IMR-90 (cell line): ENCODE measurements at regions not wholly inside any gene's neighbourhood (a gene's known extent, or its start where the extent isn't known, plus 50 kb on each side); places are given as distances from the start of the nearest gene placed in this dataset.

ENCODE experiments used
- ATAC-seq: fragments of 200-7000 bp; cut with Tn5 transposase; 2 replicates; pipeline ENCODE4 v1.9.1; 2020; ENCODE audit warnings: low read depth, mild to moderate bottlenecking, moderate library complexity
- BruUV-seq: library from RNA; stranded (reverse); fragments of 400-500 nt; replicated peaks from 2 replicates; lab custom pipeline; 2021; lab: Mats Ljungman, UMichigan
- CTCF ChIA-PET: fragments of 300-600 bp; formaldehyde crosslinking; extraction: SDS; loops from one replicate; lab custom pipeline; 2021; ENCODE audit warnings: antibody characterized with exemption; lab: Yijun Ruan, JAX
- POLR2A ChIA-PET: fragments of 300-600 bp; sonication (Branson Sonifier 250); formaldehyde crosslinking; loops from one replicate; lab custom pipeline; 2022; ENCODE audit warnings: antibody characterized with exemption; ENCODE audit not compliant: unreplicated experiment; lab: Charles Lee
- DNase-seq: peaks from one replicate; pipeline ENCODE4 v3.0.0; 2013
- H2AFZ ChIP-seq: replicated peaks from 2 replicates; pipeline ENCODE3; 2013; ENCODE audit warnings: low read length, mild to moderate bottlenecking; ENCODE audit not compliant: poor library complexity
- H2AK5ac ChIP-seq: 2 replicates; pipeline ENCODE4 v1.6.1; 2013; ENCODE audit warnings: low read depth, low read length, inconsistent platforms
- H2AK9ac ChIP-seq: replicated peaks from 2 replicates; pipeline ENCODE3; 2013; ENCODE audit warnings: mild to moderate bottlenecking, low read depth, low read length, moderate library complexity; ENCODE audit not compliant: poor library complexity
- H2BK120ac ChIP-seq: 2 replicates; pipeline ENCODE4 v1.6.1; 2013; ENCODE audit warnings: low read depth, low read length, inconsistent platforms
- H2BK15ac ChIP-seq: 3 replicates; pipeline ENCODE4 v1.6.1; 2013; ENCODE audit warnings: low read depth, low read length, inconsistent platforms
- H2BK20ac ChIP-seq: 2 replicates; pipeline ENCODE4 v1.6.1; 2013; ENCODE audit warnings: low read depth, mild to moderate bottlenecking, inconsistent platforms, low read length, moderate library complexity
- H2BK5ac ChIP-seq: 2 replicates; pipeline ENCODE4 v1.6.1; 2013; ENCODE audit warnings: mild to moderate bottlenecking, low read depth, low read length, inconsistent platforms; ENCODE audit not compliant: poor library complexity, severe bottlenecking
- H3K14ac ChIP-seq: replicated peaks from 2 replicates; pipeline ENCODE4 v1.6.1; 2013; ENCODE audit warnings: low read depth, low read length, inconsistent platforms
- H3K18ac ChIP-seq: 2 replicates; pipeline ENCODE4 v1.6.1; 2013; ENCODE audit warnings: low read depth, low read length, control low read depth
- H3K23ac ChIP-seq: 2 replicates; pipeline ENCODE4 v1.6.1; 2013; ENCODE audit warnings: low read depth, low read length, inconsistent platforms
- H3K27ac ChIP-seq: 2 replicates; pipeline ENCODE4 v1.5.1; 2013; ENCODE audit warnings: mild to moderate bottlenecking, control low read depth, low read length; ENCODE audit not compliant: insufficient read depth
- H3K27me3 ChIP-seq: 2 replicates; pipeline ENCODE4 v1.6.1; 2013; ENCODE audit warnings: low read length; ENCODE audit not compliant: control insufficient read depth, insufficient read depth
- H3K36me3 ChIP-seq: 2 replicates; pipeline ENCODE4 v1.6.1; 2013; ENCODE audit warnings: low read length, mixed read lengths; ENCODE audit not compliant: control insufficient read depth, insufficient read depth
- H3K4ac ChIP-seq: 2 replicates; pipeline ENCODE4 v1.6.1; 2013; ENCODE audit warnings: low read depth, low read length, inconsistent platforms
- H3K4me1 ChIP-seq: 2 replicates; pipeline ENCODE4 v1.6.1; 2013; ENCODE audit warnings: low read length, mixed read lengths; ENCODE audit not compliant: control insufficient read depth, insufficient read depth
- H3K4me2 ChIP-seq: 2 replicates; pipeline ENCODE4 v1.6.1; 2013; ENCODE audit warnings: low read depth, mild to moderate bottlenecking, control low read depth, low read length, moderate library complexity
- H3K4me3 ChIP-seq: 2 replicates; pipeline ENCODE4 v1.5.1; 2013; ENCODE audit warnings: low read depth, mild to moderate bottlenecking, control low read depth, low read length, moderate library complexity; ENCODE audit not compliant: insufficient read depth
- H3K56ac ChIP-seq: 2 replicates; pipeline ENCODE4 v1.6.1; 2013; ENCODE audit warnings: low read length, inconsistent platforms; ENCODE audit not compliant: insufficient read depth; ENCODE audit errors: extremely low read depth
- H3K79me1 ChIP-seq, 2 experiments: 2 replicates each; pipeline ENCODE4 v1.6.1; 2013; ENCODE audit warnings: low read length in 2 of 2, inconsistent platforms in 1 of 2, low read depth in 1 of 2
- H3K9ac ChIP-seq: 2 replicates; pipeline ENCODE4 v1.6.1; 2013; ENCODE audit warnings: low read depth, low read length, control low read depth
- H3K9me1 ChIP-seq: 2 replicates; pipeline ENCODE4 v1.6.1; 2013; ENCODE audit warnings: low read length, inconsistent platforms; ENCODE audit not compliant: insufficient read depth
- H3K9me3 ChIP-seq: 2 replicates; pipeline ENCODE4 v1.6.1; 2013; ENCODE audit warnings: low read length; ENCODE audit not compliant: control insufficient read depth, insufficient read depth
- H4K20me1 ChIP-seq: 2 replicates; pipeline ENCODE4 v1.6.1; 2013; ENCODE audit warnings: low read length, inconsistent platforms; ENCODE audit not compliant: insufficient read depth
- H4K5ac ChIP-seq: 2 replicates; pipeline ENCODE4 v1.6.1; 2013; ENCODE audit warnings: mild to moderate bottlenecking, low read depth, low read length, control low read depth
- H4K8ac ChIP-seq, 2 experiments: 2 replicates each; pipeline ENCODE4 v1.6.1; 2013; ENCODE audit warnings: low read depth in 2 of 2, low read length in 2 of 2, control low read depth in 1 of 2, inconsistent platforms in 1 of 2
- H4K91ac ChIP-seq: 2 replicates; pipeline ENCODE4 v1.6.1; 2013; ENCODE audit warnings: low read depth, low read length, inconsistent platforms; ENCODE audit not compliant: insufficient read depth
- BHLHE40 ChIP-seq: fragments of 150-350 bp; IDR thresholded peaks from 2 replicates; pipeline ENCODE4 v1.6.1; 2016; ENCODE audit warnings: mild to moderate bottlenecking, low read depth, low read length
- CHD1 ChIP-seq: IDR thresholded peaks from 2 replicates; pipeline ENCODE4 v1.6.1; 2012; ENCODE audit warnings: low read depth, low read length, improper control_type of control experiment
- MAFK ChIP-seq: IDR thresholded peaks from 2 replicates; pipeline ENCODE4 v1.6.1; 2012; ENCODE audit warnings: low read depth, low read length, improper control_type of control experiment
- MXI1 ChIP-seq: IDR thresholded peaks from 2 replicates; pipeline ENCODE4 v1.6.1; 2012; ENCODE audit warnings: low read depth, mild to moderate bottlenecking, low read length, moderate library complexity, borderline replicate concordance
- POLR2A ChIP-seq: IDR thresholded peaks from 2 replicates; pipeline ENCODE4 v1.6.1; 2012; ENCODE audit warnings: mild to moderate bottlenecking, low read depth, low read length
- RAD21 ChIP-seq: IDR thresholded peaks from 2 replicates; pipeline ENCODE4 v1.6.1; 2012; ENCODE audit warnings: low read length, improper control_type of control experiment
- RCOR1 ChIP-seq: IDR thresholded peaks from 2 replicates; pipeline ENCODE4 v1.6.1; 2012; ENCODE audit warnings: mild to moderate bottlenecking, low read length, improper control_type of control experiment; ENCODE audit not compliant: insufficient replicate concordance
- WGBS, 2 experiments: methylation state at CpG; one replicate each; pipeline versions ENCODE4 v1.1.5 to v1.1.7; 2013; ENCODE audit warnings: missing lambda C conversion rate in 2 of 2; ENCODE audit not compliant: insufficient read length in 1 of 2; ENCODE audit errors: extremely low coverage in 2 of 2; 5-methylcytosine and 5-hydroxymethylcytosine counted together
- dilution Hi-C: fragments of 300-500 bp; cut with HindIII; formaldehyde crosslinking; loops from one replicate; pipeline ENCODE4 v1.14.3; 2018; ENCODE audit warnings: low sequenced_read_pairs; ENCODE audit not compliant: unreplicated experiment
- in situ Hi-C: fragments of 300-500 bp; cut with MboI; formaldehyde crosslinking; loops from 3 replicates; pipeline ENCODE4 v1.14.3; 2019; ENCODE audit warnings: low sequenced_read_pairs, inconsistent platforms, mixed read lengths
- intact Hi-C: fragments of 100-400 bp; cut with micrococcal nuclease; formaldehyde crosslinking; loops from 2 replicates; pipeline ENCODE4 v1.10.0; 2022
- TF ChIP-seq, protein P1 (sequence below): fragments of 150-350 bp; IDR thresholded peaks from 2 replicates; pipeline ENCODE4 v1.6.1; 2016; ENCODE audit warnings: low read depth, mild to moderate bottlenecking, low read length, moderate library complexity, borderline replicate concordance

DNA sequence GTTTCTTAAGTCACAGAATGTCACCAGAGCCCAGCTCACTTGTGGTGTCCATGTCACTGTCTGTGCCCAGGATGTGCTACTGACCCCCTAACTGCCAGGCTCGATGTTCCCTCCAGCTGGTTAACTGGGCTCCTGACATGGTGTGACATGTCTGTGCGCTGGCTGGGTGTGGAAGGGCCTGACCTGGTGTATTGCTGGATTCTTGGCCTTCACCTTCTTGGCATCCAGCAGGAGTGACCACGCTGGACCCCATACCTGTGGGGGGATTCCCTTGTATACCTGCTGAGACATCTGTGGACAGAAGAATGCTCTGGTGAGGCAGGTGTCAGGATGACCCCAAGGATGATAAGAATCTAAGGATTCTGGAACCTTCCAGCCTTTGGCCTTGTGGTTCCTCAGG, 1690.1 kb downstream of the TP53TG3F start:
- no peak overlapping the region for H3K18ac ChIP-seq
- H3K56ac ChIP-seq, result no peak overlapping the region
- ChIA-PET POLR2A (no interaction called here), CTCF (no interaction called here)
- H4K91ac ChIP-seq, result no peak overlapping the region
- no peak overlapping the region for H3K4me2 ChIP-seq
- no peak overlapping the region for H3K4ac ChIP-seq
- no peaks in the 10 kb centered on the region for H3K27me3 ChIP-seq
- H3K4me1 ChIP-seq, result no peaks in the 10 kb centered on the region
- dilution Hi-C loops (no loop called here), in situ Hi-C loops (no loop called here), intact Hi-C loops (no loop called here)
- no TSS peak for BruUV-seq
- WGBS, 2 experiments, result no CpG with 5 or more reads among the region's 3 CpGs
- DNase-seq, result no peak
- no peak overlapping the region for H2AK9ac ChIP-seq
- no peak overlapping the region for H4K5ac ChIP-seq
- H3K23ac ChIP-seq, result no peak overlapping the region
- no peak overlapping the region for H2BK5ac ChIP-seq
- H2AFZ ChIP-seq, result no peak overlapping the region
- H3K14ac ChIP-seq, result no peak overlapping the region
- no peak overlapping the region for H3K4me3 ChIP-seq
- no peak overlapping the region for H2BK15ac ChIP-seq
- no peak overlapping the region for H2BK20ac ChIP-seq
- H2AK5ac ChIP-seq, result no peak overlapping the region
- no peak overlapping the region for H3K9ac ChIP-seq
- peaks cover 38% of the 10 kb centered on the region for H3K9me3 ChIP-seq
- no peak for ATAC-seq
- TF ChIP-seq MXI1, result no peak
- TF ChIP-seq BHLHE40, result no peak
- TF ChIP-seq RCOR1, result no peak
- no peak for TF ChIP-seq POLR2A
- TF ChIP-seq RAD21, result no peak
- no peak for TF ChIP-seq CHD1
- TF ChIP-seq MAFK, result no peak
- TF ChIP-seq, protein P1, sequence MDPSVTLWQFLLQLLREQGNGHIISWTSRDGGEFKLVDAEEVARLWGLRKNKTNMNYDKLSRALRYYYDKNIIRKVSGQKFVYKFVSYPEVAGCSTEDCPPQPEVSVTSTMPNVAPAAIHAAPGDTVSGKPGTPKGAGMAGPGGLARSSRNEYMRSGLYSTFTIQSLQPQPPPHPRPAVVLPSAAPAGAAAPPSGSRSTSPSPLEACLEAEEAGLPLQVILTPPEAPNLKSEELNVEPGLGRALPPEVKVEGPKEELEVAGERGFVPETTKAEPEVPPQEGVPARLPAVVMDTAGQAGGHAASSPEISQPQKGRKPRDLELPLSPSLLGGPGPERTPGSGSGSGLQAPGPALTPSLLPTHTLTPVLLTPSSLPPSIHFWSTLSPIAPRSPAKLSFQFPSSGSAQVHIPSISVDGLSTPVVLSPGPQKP, result no peak
- H4K20me1 ChIP-seq, result no peaks in the 10 kb centered on the region
- no peaks in the 10 kb centered on the region for H3K79me1 ChIP-seq
- no peaks in the 10 kb centered on the region for H3K9me1 ChIP-seq
- no peak overlapping the region for H4K8ac ChIP-seq
- H2BK120ac ChIP-seq, result no peak overlapping the region
- no peak overlapping the region for H3K27ac ChIP-seq
- H3K36me3 ChIP-seq, result no peaks in the 10 kb centered on the region
